ENCODE measurements at regions not wholly inside any gene's neighbourhood (a gene's known extent, or its start where the extent isn't known, plus 50 kb on each side); places are given as distances from the start of the nearest gene placed in this dataset.
A peak's percentile ranks its signal among the peaks of the same experiment; 100 is the strongest.
"Not testable (repeated sequence)": the region's sequence is repeated elsewhere in the genome, so short reads cannot be mapped to it uniquely, and the experiment has no call there.

- DNase-seq: no peak
Observed at GRCh38 chr13:38283346-38283745, 66.3 kb upstream of the UFM1 start.

GRCh38 chr13:38265132-38265497, 84.5 kb upstream of the UFM1 start:
- DNase-seq: peak; percentile 68

GRCh38 chr13:38264363-38265131, 85.1 kb upstream of the UFM1 start:
- peak; percentile 68 for DNase-seq

- no peak for DNase-seq
Observed at GRCh38 chr13:38262211-38262610, 87.4 kb upstream of the UFM1 start.

- DNase-seq: no peak
Observed at GRCh38 chr13:38255600-38255999, 94.1 kb upstream of the UFM1 start.

- no peak for DNase-seq
Observed at GRCh38 chr13:38239874-38240273, 109.8 kb upstream of the UFM1 start.

GRCh38 chr13:38228322-38228721, 121.3 kb upstream of the UFM1 start:
- DNase-seq: no peak

GRCh38 chr13:38226496-38226895, 123.2 kb upstream of the UFM1 start:
- DNase-seq: no peak

GRCh38 chr13:38223089-38223488, 126.6 kb upstream of the UFM1 start:
- peak; percentile 55 for DNase-seq

- not testable (repeated sequence) for DNase-seq
Observed at GRCh38 chr13:38221120-38221519, 128.5 kb upstream of the UFM1 start.

GRCh38 chr13:38216181-38216580, 133.5 kb upstream of the UFM1 start:
- no peak for DNase-seq

- DNase-seq: no peak
Observed at GRCh38 chr13:38213314-38213713, 136.3 kb upstream of the UFM1 start.

- no peak for DNase-seq
Observed at GRCh38 chr13:38210928-38211596, 138.6 kb upstream of the UFM1 start.

GRCh38 chr13:38204556-38204955, 145.1 kb upstream of the UFM1 start:
- DNase-seq: no peak

GRCh38 chr13:38202740-38203139, 146.9 kb upstream of the UFM1 start:
- DNase-seq: no peak

- no peak for DNase-seq
Observed at GRCh38 chr13:38191016-38191415, 158.6 kb upstream of the UFM1 start.

GRCh38 chr13:38180670-38181069, 169.0 kb upstream of the UFM1 start:
- no peak for DNase-seq

GRCh38 chr13:38180126-38180525, 169.5 kb upstream of the UFM1 start:
- no peak for DNase-seq

- DNase-seq: no peak
Observed at GRCh38 chr13:38176664-38177063, 173.0 kb upstream of the UFM1 start.

- DNase-seq: no peak
Observed at GRCh38 chr13:38173403-38173802, 176.2 kb upstream of the UFM1 start.

- no peak for DNase-seq
Observed at GRCh38 chr13:38167164-38167822, 182.4 kb upstream of the UFM1 start.

GRCh38 chr13:38166116-38166515, 183.5 kb upstream of the UFM1 start:
- no peak for DNase-seq

- no peak for DNase-seq
Observed at GRCh38 chr13:38160131-38160530, 189.5 kb upstream of the UFM1 start.

- no peak for DNase-seq
Observed at GRCh38 chr13:38159710-38160109, 189.9 kb upstream of the UFM1 start.
